ENCODE measurements at regions not wholly inside any gene's neighbourhood (a gene's known extent, or its start where the extent isn't known, plus 50 kb on each side); places are given as distances from the start of the nearest gene placed in this dataset.

DNA sequence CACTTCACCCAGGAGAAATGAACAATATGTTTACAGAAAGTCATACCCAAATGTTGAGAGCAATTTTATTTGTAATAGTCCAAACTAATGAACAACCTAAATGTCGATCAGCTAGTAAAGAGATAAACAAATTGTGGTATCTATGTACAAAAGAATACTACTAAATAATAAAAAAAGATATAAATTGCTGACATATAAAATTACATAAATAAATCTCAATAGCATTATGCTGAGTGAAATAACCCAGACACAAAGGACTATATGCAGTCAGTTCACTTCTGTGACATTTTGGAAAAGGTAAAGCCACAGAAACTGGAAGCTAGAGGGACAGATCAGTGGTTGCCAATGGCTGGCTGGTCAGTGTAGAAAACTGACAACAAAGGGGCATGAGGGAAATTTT is 346.0 kb upstream of the PCDH20 start:
- intact Hi-C loops (cut with DNase I), result no loop called here
- ATAC-seq (no peak), DNase-seq (no peak)
- 85 to 89% (median 85%) methylated on average over 1 of the region's 1 CpG for WGBS, 3 donors
- Histone ChIP-seq H3K4me1 (no peaks in the 10 kb centered on the region), H3K27me3 (ENCODE audit: insufficient read depth in 3 of 3, low read length in 2 of 3) (no peaks in the 10 kb centered on the region), H3K9me3 (no peaks in the 10 kb centered on the region), H3K4me3 (no peak overlapping the region), H3K36me3 (ENCODE audit: insufficient read depth in 1 of 2, low read depth in 1 of 2) (no peaks in the 10 kb centered on the region), H3K27ac (no peak overlapping the region)
- no peak for TF ChIP-seq CTCF (IDR thresholded peaks at IDR 0.05)

DNA sequence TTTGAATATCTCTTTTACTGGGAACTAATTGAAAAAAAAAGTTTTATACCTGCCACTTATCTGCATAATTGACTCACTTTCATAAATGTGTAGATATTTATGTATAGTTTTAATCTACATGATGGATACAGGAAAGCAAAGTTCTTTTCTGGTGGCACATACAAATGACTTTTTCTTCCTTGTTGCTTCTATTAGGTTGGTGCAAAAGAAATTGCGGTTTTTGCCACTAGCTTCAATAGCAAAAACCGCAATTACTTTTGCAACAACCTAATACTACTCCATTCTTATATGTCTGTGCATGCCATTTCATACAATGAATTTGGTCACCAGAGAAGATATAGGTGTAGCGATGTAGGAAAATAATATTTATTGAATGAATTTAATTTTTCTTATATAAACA is 344.5 kb upstream of the PCDH20 start:
- no peak for DNase-seq
- no peak for ATAC-seq
- Histone ChIP-seq H3K27me3 (ENCODE audit: insufficient read depth in 3 of 3, low read length in 2 of 3) (no peaks in the 10 kb centered on the region), H3K36me3 (ENCODE audit: insufficient read depth in 1 of 2, low read depth in 1 of 2) (no peaks in the 10 kb centered on the region), H3K4me1 (no peaks in the 10 kb centered on the region), H3K4me3 (no peak overlapping the region), H3K27ac (no peak overlapping the region), H3K9me3 (peaks cover 10% of the 10 kb centered on the region)
- TF ChIP-seq CTCF (IDR thresholded peaks at IDR 0.05), result no peak
- 92 to 97% (median 94%) methylated on average over 3 of the region's 3 CpGs for WGBS, 3 donors
- intact Hi-C loops (cut with DNase I), result no loop called here

- TF ChIP-seq CTCF (IDR thresholded peaks at IDR 0.05), result no peak
- WGBS, 3 donors, result 23 to 70% (median 63%) methylated on average over 1 of the region's 1 CpG
- DNase-seq (no peak), ATAC-seq (no peak)
- Histone ChIP-seq H3K27ac (no peak overlapping the region), H3K9me3 (peaks cover 10% of the 10 kb centered on the region), H3K36me3 (ENCODE audit: insufficient read depth in 1 of 2, low read depth in 1 of 2) (no peaks in the 10 kb centered on the region), H3K4me1 (no peaks in the 10 kb centered on the region), H3K4me3 (no peak overlapping the region), H3K27me3 (ENCODE audit: insufficient read depth in 3 of 3, low read length in 2 of 3) (no peaks in the 10 kb centered on the region)
- intact Hi-C loops (cut with DNase I), result no loop called here
These were observed 340.4 kb upstream of the PCDH20 start for GRCh38 chr13:61756031-61756430.

DNA sequence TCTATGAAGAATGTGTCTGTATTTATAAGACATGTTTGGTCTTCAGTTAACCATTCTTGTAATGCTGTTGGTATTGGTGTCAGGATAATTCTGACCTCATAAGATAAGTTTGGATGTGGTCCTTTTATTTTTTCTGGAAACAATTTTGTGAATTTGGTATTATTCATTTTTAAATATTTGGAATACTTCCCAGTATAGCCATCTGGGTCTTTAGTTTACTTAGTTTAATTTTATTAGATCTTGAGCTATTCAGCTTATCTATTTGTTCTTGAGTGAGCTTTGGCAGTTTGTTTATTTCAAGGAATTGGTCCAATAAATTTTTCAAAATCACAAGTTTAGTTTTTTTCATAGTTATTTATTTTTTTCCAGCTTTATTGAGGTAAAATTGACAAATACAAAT is 335.4 kb upstream of the PCDH20 start:
- H3K36me3 ChIP-seq (ENCODE audit: insufficient read depth in 1 of 2, low read depth in 1 of 2), result no peaks in the 10 kb centered on the region
- H3K4me1 ChIP-seq, result no peaks in the 10 kb centered on the region
- no peak overlapping the region for H3K4me3 ChIP-seq
- H3K9me3 ChIP-seq, result peaks cover 4% of the 10 kb centered on the region
- no peak for TF ChIP-seq CTCF (IDR thresholded peaks at IDR 0.05)
- intact Hi-C loops (cut with DNase I), result no loop called here
- DNase-seq (no peak), ATAC-seq (no peak)
- no peak overlapping the region for H3K27ac ChIP-seq
- H3K27me3 ChIP-seq (ENCODE audit: insufficient read depth in 3 of 3, low read length in 2 of 3), result no peaks in the 10 kb centered on the region

- Histone ChIP-seq H3K27me3 (ENCODE audit: insufficient read depth in 3 of 3, low read length in 2 of 3) (no peaks in the 10 kb centered on the region), H3K4me3 (no peak overlapping the region), H3K9me3 (no peaks in the 10 kb centered on the region), H3K36me3 (ENCODE audit: insufficient read depth in 1 of 2, low read depth in 1 of 2) (no peaks in the 10 kb centered on the region), H3K4me1 (no peaks in the 10 kb centered on the region), H3K27ac (no peak overlapping the region)
- 71 to 73% (median 71%) methylated on average over 2 of the region's 2 CpGs for WGBS, 3 donors
- intact Hi-C loops (cut with DNase I), result no loop called here
- no peak for TF ChIP-seq CTCF (IDR thresholded peaks at IDR 0.05)
- DNase-seq (no peak), ATAC-seq (no peak)
These were observed 322.6 kb upstream of the PCDH20 start for GRCh38 chr13:61738236-61738750.

All from psoas muscle (tissue), 7 donors.